Right lobe of liver (tissue), 4 donors: ENCODE measurements at regions not wholly inside any gene's neighbourhood (a gene's known extent, or its start where the extent isn't known, plus 50 kb on each side); places are given as distances from the start of the nearest gene placed in this dataset.

ENCODE experiments used
- POLR2A ChIP-seq: fragments of 450-650 bp; IDR thresholded peaks from one replicate; pipeline ENCODE4 v1.6.1; 2017; ENCODE audit warnings: antibody characterized with exemption, mild to moderate bottlenecking
- TF ChIP-seq, protein P1 (sequence below), 4 donors: fragments of 200-600 bp in 3 of 4; fragments of 450-650 bp in 1 of 4; IDR thresholded peaks; one replicate each; pipeline versions ENCODE4 v1.5.1 to v1.8.0; 2016 to 2022; ENCODE audit warnings: antibody characterized with exemption in 4 of 4, mild to moderate bottlenecking in 2 of 4
- donor health status: DM: no; HTN: no; CAD: no.
- donor health status: DM: no; HTN: no; CAD: no.
- donor health status: DM: no; HTN: yes; CAD: no.

DNA sequence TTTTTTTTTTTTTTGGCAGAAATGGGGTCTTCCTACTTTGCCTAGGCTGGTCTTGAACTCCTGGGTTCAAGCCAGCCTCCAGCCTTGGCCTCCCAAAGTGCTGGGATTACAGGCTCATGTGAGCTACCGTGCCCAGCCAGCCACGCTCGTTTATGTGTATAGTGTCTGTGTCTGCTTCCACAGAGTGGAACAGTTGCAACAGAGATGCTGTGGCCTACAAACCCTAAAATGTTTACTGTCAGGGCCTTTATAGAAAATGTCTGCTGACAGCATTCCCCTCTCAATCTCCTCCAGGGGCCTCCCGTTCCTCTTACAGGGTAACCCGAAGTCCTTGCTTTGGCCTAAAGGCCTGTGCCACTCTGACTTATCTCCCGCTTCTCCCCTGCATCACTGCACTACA is 87.6 kb upstream of the LEP start:
- TF ChIP-seq, protein P1, sequence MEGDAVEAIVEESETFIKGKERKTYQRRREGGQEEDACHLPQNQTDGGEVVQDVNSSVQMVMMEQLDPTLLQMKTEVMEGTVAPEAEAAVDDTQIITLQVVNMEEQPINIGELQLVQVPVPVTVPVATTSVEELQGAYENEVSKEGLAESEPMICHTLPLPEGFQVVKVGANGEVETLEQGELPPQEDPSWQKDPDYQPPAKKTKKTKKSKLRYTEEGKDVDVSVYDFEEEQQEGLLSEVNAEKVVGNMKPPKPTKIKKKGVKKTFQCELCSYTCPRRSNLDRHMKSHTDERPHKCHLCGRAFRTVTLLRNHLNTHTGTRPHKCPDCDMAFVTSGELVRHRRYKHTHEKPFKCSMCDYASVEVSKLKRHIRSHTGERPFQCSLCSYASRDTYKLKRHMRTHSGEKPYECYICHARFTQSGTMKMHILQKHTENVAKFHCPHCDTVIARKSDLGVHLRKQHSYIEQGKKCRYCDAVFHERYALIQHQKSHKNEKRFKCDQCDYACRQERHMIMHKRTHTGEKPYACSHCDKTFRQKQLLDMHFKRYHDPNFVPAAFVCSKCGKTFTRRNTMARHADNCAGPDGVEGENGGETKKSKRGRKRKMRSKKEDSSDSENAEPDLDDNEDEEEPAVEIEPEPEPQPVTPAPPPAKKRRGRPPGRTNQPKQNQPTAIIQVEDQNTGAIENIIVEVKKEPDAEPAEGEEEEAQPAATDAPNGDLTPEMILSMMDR (IDR thresholded peaks at IDR 0.05), result no peak
- no peak for TF ChIP-seq POLR2A
